ENCODE measurements at regions not wholly inside any gene's neighbourhood (a gene's known extent, or its start where the extent isn't known, plus 50 kb on each side); places are given as distances from the start of the nearest gene placed in this dataset.

DNA sequence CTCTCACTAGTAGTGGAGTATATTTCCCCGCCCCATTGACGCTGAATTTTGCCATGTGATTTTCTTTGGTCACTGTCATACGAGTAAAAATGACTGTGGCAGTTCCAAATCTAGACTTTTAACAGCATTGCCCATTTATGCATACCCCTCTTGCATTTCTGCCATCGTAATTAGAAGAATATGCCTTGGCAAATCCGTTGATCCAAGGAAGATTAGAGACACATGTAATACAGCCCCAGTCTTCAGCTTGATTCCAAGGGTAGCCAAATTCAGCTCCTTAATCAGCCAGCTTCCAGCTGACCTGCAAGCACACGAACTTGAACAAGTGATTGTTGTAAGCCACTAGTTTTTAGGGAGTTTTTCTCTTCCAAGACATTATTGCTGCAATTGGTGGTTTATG is 290.3 kb upstream of the ADAMTS5 start:
- no peak for DNase-seq

DNA sequence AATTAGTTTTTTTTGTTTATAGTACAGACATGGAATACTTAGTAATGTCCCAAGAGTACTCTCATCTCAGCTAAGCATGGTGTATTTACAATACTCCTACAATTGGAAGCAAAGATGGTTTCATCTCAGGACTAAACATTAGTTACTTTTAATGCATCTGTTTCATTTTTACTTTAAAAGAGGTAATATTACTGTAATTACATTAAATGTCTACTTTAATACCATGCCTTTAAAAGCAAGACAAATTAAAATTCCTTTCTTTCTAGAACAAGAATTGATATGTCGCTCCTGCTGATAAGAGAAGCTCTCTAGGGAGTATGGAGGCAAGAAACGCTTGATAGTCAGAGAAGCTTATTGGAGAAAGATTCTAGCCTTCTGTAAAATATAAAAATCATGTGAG is 284.9 kb upstream of the ADAMTS5 start:
- no peak for DNase-seq

DNA sequence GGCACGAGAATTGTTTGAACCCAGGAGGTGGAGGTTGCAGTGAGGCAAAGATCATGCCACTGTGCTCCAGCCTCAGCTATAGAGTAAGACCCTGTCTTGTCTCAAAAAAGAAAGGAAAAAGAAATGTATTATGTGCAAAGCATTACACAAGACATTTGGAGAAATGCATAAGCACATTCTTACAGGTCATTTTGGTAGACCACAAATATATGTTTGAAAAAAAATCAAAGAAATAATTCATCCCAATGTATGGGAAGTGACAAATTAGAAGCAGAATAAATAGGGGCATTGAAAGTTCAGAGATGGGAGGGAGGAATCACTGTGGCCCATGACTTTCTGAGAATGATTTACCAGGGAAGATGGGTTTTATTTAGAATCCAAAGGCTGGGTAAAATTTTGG is 283.5 kb upstream of the ADAMTS5 start:
- no peak for DNase-seq

GRCh38 chr21:27248814-27249213 is 281.9 kb upstream of the ADAMTS5 start:
- DNase-seq: no peak

- DNase-seq: no peak
These were observed 279.9 kb upstream of the ADAMTS5 start for GRCh38 chr21:27246741-27247140.

- DNase-seq: no peak
These were observed 277.9 kb upstream of the ADAMTS5 start for GRCh38 chr21:27244776-27245175.

DNA sequence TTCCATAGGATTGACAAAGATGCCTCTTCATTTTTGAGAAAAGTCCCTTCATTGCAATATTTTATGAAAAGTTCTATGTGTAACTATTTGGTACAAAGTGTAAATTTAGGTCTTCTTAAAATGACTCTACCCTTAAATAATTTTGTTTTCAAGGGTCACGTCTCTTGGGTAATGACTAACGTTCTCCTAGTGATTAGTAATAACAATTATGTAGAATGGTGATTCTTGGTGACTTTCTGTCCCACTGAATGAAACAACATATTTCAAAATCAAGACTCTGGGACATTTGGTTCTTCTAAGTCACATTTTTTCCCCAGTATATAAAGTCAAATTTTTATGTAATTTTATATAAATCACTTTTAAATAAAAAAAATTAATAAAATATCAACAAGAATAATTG is 277.5 kb upstream of the ADAMTS5 start:
- no peak for DNase-seq

DNA sequence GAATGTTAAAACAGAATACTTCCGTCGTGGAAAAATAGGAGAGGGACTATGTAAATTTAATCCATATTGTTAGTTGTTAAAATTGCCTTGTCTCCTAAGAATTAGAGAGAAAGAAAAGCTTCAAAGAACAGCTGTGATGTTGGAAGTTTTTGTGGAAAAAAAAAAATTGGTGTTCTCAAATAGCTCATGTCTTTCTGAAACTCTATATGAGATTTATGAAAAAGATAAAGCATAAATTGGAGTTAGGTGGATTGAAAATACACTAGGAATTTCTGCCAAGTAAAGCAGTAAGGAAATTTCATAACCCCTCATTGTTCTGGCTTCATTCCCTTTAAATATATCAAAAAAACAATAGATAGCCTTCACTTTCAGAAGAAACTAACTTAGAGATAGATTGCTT is 274.0 kb upstream of the ADAMTS5 start:
- no peak for DNase-seq

DNA sequence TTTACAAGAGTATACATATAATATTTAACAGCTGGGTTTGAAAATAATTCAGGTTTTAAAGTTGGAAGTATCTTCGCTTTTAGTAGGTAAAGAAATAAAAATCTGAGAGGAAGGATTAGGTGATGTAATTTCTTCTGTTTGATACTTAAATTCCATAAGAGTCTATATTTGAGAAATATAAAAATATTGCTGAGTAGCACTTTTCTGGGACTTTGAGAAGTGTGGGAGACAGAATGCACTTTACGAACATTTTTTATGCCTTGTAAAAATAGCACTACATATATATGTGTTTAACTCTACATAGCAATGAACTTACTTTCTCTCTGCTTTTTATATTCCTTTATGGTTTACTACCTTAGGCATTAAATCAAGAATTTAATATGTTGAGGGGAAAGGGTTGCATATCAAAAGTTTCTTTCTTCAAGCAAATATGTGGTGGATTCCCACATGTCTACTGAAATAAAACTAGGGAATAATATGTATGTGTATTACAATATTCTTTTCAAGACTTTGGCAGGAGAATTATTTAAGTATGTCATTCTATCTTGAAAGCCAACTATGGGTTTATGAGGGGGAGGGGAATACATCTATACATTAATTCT is 266.7 kb upstream of the ADAMTS5 start:
- no peak for DNase-seq

DNA sequence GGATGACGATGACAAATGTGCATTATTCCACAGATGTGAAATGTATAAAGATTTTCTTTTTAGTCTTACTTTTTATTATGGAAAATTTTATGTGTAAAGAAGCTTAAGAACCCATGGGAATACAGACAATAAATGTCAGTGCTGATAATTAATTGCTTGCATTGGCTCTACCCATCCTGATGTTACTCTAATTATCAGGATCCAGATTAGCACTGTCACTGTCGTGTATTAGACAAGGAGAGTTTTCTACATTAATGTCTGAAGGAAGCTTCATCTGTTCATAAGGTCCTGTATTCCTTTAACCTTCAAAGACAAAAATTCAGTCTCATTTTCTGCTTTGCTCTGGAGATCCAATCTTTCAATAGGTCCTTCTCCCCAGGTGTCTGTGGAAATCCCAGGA is 259.1 kb upstream of the ADAMTS5 start:
- no peak for DNase-seq

GRCh38 chr21:27225151-27225550 is 258.3 kb upstream of the ADAMTS5 start:
- DNase-seq: no peak

DNA sequence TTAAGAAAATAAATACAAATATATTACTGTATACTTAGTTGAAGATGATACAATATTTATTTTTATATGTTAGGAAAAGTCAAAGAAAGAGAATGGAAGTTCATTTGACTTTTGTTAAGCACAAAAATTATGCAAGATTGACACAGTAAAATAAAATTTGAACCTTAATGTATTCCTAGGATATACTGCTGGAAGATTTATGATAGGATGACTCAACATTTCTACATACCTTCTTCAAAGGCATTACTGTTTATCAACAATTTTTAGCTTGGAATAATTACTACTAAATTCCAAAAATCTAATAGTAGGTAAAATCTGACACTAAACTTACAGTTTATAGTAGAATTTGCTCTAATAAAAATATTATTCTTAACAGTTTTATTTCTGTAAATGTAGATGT is 257.3 kb upstream of the ADAMTS5 start:
- DNase-seq: no peak

DNA sequence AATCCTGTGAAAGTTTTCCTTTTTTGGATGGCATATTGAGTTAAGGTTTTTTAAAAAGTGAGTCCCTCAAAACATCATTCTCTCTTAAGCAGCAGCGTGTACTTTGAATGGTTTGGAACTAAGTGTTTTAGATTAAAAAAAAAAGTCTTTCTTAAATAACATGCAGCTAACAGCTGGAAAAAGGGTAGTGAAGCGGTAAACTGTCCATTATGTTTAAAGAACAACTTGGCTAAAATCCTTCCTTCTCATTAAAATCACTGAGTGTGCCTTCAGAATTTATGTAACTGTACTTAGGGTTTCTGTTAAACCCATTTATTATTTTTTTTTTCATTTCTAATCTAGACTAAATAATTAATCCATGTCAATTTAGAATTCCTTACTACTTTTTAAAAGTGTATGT is 254.2 kb upstream of the ADAMTS5 start:
- DNase-seq: no peak

GRCh38 chr21:27220416-27220815 is 253.5 kb upstream of the ADAMTS5 start:
- DNase-seq: no peak

DNA sequence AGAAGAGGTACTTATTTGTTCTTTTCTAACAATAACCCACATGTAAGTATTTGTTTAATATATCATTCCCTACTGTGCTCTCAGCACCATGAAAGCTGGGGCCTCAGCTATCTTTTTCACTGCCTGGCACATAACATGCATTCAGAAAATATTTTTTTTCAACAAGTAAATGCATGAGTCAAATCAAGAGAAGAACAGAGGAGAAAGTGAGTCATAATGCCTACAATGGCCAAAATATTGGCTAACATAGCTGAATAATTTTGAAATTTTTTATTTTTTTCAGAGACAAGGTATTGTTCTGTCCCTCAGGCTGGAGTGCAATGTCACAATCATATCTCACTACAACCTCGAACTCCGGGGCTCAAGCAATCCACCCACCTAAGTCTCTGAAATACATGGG is 252.2 kb upstream of the ADAMTS5 start:
- no peak for DNase-seq

DNA sequence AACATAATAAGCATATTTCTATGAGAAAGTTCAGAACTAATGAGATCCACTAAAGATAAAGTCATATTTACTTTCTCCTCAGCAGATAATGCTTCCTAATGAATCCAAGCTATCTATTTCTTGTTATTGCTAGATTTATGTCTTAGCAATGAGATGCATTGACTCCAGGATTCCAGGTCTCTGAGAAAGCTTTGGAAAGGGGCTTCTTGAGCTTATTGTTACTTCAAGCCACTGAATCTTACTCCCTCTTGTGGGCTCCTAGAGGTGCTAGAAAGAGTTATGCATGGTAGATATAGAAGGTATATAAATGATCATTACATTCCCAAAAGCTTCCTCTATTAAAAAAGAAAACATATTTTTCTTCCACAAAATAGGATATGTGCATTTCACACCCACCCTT is 246.4 kb upstream of the ADAMTS5 start:
- no peak for DNase-seq

DNA sequence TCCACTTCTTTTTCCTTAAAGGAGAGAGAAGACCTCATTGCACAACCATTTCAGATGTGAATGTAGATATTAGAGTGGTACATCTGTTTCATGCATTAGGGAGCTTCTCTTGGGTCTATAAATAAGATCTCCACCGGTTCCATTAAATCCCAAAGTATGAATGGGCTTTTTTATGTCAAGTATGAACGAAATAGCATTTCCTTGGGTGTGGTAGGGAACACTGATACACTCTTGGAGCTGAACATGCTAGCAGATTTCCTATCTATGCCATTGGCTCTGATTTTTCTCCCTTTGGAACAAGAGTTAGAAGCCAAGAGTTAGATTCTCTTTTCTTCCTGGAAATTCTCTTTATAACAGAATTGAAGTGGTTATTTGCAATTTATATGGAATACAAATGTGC is 245.6 kb upstream of the ADAMTS5 start:
- no peak for DNase-seq

DNA sequence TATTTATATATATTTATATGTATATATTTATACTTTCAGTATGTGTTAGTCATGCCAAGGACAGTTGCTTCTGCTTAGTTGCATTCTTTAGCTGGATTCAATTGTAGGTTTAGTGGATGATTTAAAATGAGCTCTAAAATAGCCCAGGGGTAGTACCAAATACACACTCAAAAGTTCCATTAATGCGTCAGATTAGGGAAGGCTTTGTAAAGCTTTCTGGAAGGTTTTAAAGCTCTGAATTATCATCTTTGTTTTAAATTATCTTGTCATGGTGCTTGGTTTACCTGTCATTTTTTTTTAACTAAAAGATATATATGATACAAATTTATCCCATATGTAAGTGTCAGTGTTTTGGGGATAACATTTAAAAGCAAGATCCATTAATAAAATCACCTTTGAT is 242.7 kb upstream of the ADAMTS5 start:
- no peak for DNase-seq

DNA sequence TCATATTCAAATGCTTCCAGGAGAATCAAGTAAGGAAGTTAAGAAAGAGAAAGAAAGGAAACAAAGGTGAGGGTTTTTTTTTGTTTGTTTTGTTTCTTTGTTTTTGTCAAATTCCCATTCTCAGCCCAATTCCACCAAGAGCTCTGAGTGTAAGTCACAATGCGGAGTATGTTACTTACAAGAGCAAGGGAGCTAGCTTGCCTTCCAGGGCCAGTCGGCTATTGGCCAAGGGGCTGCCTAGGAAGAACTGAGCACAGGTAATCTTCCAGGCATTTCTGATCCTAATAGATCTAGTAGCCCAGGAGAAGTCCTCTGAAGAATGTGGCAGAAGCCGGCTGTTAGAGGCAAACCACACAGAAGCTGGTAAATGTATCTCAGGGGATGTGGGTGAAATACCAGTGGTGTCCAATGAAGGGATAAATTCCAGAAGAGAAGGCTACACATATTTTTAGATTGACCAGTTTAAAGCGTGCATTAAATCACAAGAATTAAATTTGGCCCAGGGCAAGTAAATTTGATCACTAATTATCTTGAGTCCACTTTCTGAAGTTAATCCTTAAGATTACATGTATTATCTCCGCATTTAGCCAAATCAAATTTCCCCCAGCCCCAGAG is 239.6 kb upstream of the ADAMTS5 start:
- no peak for DNase-seq

GRCh38 chr21:27202301-27202700 is 235.4 kb upstream of the ADAMTS5 start:
- no peak for DNase-seq

- no peak for DNase-seq
These were observed 234.3 kb upstream of the ADAMTS5 start for GRCh38 chr21:27201197-27201596.

- DNase-seq: no peak
These were observed 229.8 kb upstream of the ADAMTS5 start for GRCh38 chr21:27196651-27197050.

DNA sequence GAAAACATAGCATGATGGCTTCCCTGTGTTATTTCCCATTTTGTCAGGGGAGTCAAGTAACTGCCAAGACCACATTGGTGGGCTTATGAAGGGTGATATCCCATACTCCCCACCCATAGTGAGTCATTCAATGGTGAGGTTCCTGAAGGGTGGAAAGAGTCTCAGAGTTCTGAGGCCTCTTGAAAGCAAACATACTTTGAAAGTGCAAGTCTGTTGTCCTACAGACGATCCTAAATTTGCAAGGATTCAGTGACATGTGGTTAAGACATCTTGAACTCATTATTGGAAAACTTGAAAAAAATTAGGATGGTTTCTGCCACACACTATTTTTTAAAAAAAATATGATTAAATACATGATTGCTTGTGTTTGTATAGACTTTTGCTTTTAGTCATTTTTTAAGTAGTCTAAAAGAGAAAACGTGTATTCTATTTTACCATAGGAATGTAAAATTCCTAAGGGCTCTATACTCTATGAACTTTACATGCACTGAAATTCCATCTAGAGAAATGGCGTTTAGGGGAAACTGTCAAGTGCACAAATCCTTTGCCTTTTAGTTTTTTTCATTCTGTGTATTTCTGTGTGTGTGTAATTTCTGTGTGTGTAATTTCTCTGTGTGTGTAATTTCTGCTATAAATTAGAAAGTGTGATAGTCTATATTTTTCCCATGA is 225.5 kb upstream of the ADAMTS5 start:
- no peak for DNase-seq

GRCh38 chr21:27190601-27191000 is 223.7 kb upstream of the ADAMTS5 start:
- no peak for DNase-seq

DNA sequence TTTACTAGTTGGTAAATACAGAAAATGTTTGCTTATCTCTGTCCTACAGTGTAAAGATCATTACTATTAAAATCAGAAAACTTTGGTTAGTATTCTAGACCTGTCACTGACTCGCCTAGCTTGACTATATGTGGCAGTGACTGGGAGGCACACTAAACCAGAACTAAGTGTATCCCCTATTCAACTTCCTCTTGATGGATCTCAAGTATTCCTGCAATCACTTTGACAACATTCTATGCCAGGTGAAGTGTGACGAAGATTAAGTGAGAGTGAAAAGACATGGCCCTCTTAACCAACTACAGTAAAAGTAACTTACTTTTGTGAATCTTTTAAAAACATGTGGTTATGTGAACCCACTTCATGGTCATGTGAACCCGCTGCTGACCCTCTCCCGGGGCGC is 223.0 kb upstream of the ADAMTS5 start:
- DNase-seq: no peak
